Suprapubic skin (tissue), 4 donors: ENCODE measurements at regions not wholly inside any gene's neighbourhood (a gene's known extent, or its start where the extent isn't known, plus 50 kb on each side); places are given as distances from the start of the nearest gene placed in this dataset.

Source experiments
- DNase-seq, 2 donors: peaks; one replicate each; pipeline ENCODE4 v3.0.0-alpha.2; 2019; ENCODE audit warnings: low spot score in 2 of 2
- H3K27ac ChIP-seq: fragments of 200-600 bp; sonication (generic); one replicate; pipeline ENCODE4 v1.5.1; 2019
- H3K27me3 ChIP-seq: fragments of 200-600 bp; sonication (generic); one replicate; pipeline ENCODE4 v1.5.1; 2019
- H3K36me3 ChIP-seq: fragments of 200-600 bp; sonication (generic); one replicate; pipeline ENCODE4 v1.5.1; 2019
- H3K4me1 ChIP-seq: fragments of 200-600 bp; sonication (generic); one replicate; pipeline ENCODE4 v1.5.1; 2019
- H3K4me3 ChIP-seq: fragments of 200-600 bp; sonication (generic); one replicate; pipeline ENCODE4 v1.5.1; 2019; ENCODE audit warnings: mild to moderate bottlenecking
- H3K9me3 ChIP-seq: fragments of 200-600 bp; sonication (generic); one replicate; pipeline ENCODE4 v1.5.1; 2019
- CTCF ChIP-seq, 2 donors: fragments of 200-600 bp in 1 of 2; fragments of 450-650 bp in 1 of 2; sonication (generic) in 1 of 2; IDR thresholded peaks; one replicate each; pipeline ENCODE4 v1.5.1; 2016 to 2019; ENCODE audit warnings: antibody characterized with exemption in 2 of 2, mild to moderate bottlenecking in 1 of 2, moderate library complexity in 1 of 2
- EP300 ChIP-seq: sonication (generic); formaldehyde crosslinking; IDR thresholded peaks from one replicate; pipeline ENCODE4 v1.6.1; 2017; ENCODE audit warnings: antibody characterized with exemption
- POLR2A ChIP-seq, 2 donors: fragments of 450-650 bp; IDR thresholded peaks; one replicate each; pipeline ENCODE4 v1.6.1; 2017; ENCODE audit warnings: antibody characterized with exemption in 2 of 2, mild to moderate bottlenecking in 2 of 2, moderate library complexity in 2 of 2
- POLR2AphosphoS5 ChIP-seq, 3 donors: sonication (generic); formaldehyde crosslinking; IDR thresholded peaks; one replicate each; pipeline ENCODE4 v1.6.1; 2017; ENCODE audit warnings: antibody characterized with exemption in 3 of 3
- WGBS: methylation state at CpG from one replicate; pipeline ENCODE4 v1.1.5; 2018; 5-methylcytosine and 5-hydroxymethylcytosine counted together

GRCh38 chr16:17668386-17668785 lies 197.6 kb upstream of the XYLT1 start:
- no peaks in the 10 kb centered on the region for H3K27me3 ChIP-seq
- DNase-seq = no peak
- TF ChIP-seq CTCF (IDR thresholded peaks at IDR 0.05) (no peak), EP300 (no peak), POLR2AphosphoS5 (IDR thresholded peaks at IDR 0.05) (no peak), POLR2A (IDR thresholded peaks at IDR 0.05) (no peak)
- H3K9me3 ChIP-seq = no peaks in the 10 kb centered on the region
- no peaks in the 10 kb centered on the region for H3K4me1 ChIP-seq
- no peak overlapping the region for H3K27ac ChIP-seq
- H3K4me3 ChIP-seq = no peak overlapping the region
- no peaks in the 10 kb centered on the region for H3K36me3 ChIP-seq
- 89% methylated on average over 3 of the region's 3 CpGs for WGBS

GRCh38 chr16:17666293-17666692 lies 195.5 kb upstream of the XYLT1 start:
- Histone ChIP-seq H3K27ac (no peak overlapping the region), H3K9me3 (no peaks in the 10 kb centered on the region), H3K4me3 (no peak overlapping the region), H3K36me3 (no peaks in the 10 kb centered on the region), H3K4me1 (no peaks in the 10 kb centered on the region), H3K27me3 (no peaks in the 10 kb centered on the region)
- TF ChIP-seq POLR2A (IDR thresholded peaks at IDR 0.05) = no peak
- no peak for TF ChIP-seq CTCF (IDR thresholded peaks at IDR 0.05)
- TF ChIP-seq POLR2AphosphoS5 (IDR thresholded peaks at IDR 0.05) = no peak
- no peak for TF ChIP-seq EP300
- no peak for DNase-seq
- 89% methylated on average over 3 of the region's 3 CpGs for WGBS

GRCh38 chr16:17658881-17659280 lies 188.1 kb upstream of the XYLT1 start:
- Histone ChIP-seq H3K27ac (no peak overlapping the region), H3K9me3 (no peaks in the 10 kb centered on the region), H3K4me1 (peaks cover 1% of the 10 kb centered on the region), H3K36me3 (no peaks in the 10 kb centered on the region), H3K4me3 (no peak overlapping the region), H3K27me3 (peaks cover 3% of the 10 kb centered on the region)
- DNase-seq = no peak
- no peak for TF ChIP-seq EP300
- no peak for TF ChIP-seq POLR2AphosphoS5 (IDR thresholded peaks at IDR 0.05)
- TF ChIP-seq CTCF (IDR thresholded peaks at IDR 0.05) = no peak
- TF ChIP-seq POLR2A (IDR thresholded peaks at IDR 0.05) = no peak
- 62% methylated on average over 3 of the region's 3 CpGs for WGBS

- Histone ChIP-seq H3K4me1 (peaks cover 4% of the 10 kb centered on the region), H3K4me3 (no peak overlapping the region), H3K9me3 (no peaks in the 10 kb centered on the region), H3K27me3 (peaks cover 7% of the 10 kb centered on the region), H3K27ac (no peak overlapping the region), H3K36me3 (no peaks in the 10 kb centered on the region)
- TF ChIP-seq EP300 = no peak
- TF ChIP-seq POLR2A (IDR thresholded peaks at IDR 0.05) = no peak
- no peak for TF ChIP-seq CTCF (IDR thresholded peaks at IDR 0.05)
- no peak for TF ChIP-seq POLR2AphosphoS5 (IDR thresholded peaks at IDR 0.05)
- no peak for DNase-seq
- 61% methylated on average over 7 of the region's 7 CpGs for WGBS
Observed at GRCh38 chr16:17657045-17657444, 186.3 kb upstream of the XYLT1 start.

GRCh38 chr16:17654571-17654970 lies 183.8 kb upstream of the XYLT1 start:
- DNase-seq = no peak
- Histone ChIP-seq H3K27me3 (peaks cover 7% of the 10 kb centered on the region), H3K4me3 (no peak overlapping the region), H3K4me1 (peaks cover 4% of the 10 kb centered on the region), H3K9me3 (no peaks in the 10 kb centered on the region), H3K36me3 (no peaks in the 10 kb centered on the region), H3K27ac (no peak overlapping the region)
- no peak for TF ChIP-seq EP300
- TF ChIP-seq CTCF (IDR thresholded peaks at IDR 0.05) = no peak
- no peak for TF ChIP-seq POLR2A (IDR thresholded peaks at IDR 0.05)
- TF ChIP-seq POLR2AphosphoS5 (IDR thresholded peaks at IDR 0.05) = no peak
- WGBS = 26% methylated on average over 4 of the region's 4 CpGs
